NCI-H2196 treated with DMSO at 0.1 percent for 48 hours (cell line): ENCODE measurements at regions not wholly inside any gene's neighbourhood (a gene's known extent, or its start where the extent isn't known, plus 50 kb on each side); places are given as distances from the start of the nearest gene placed in this dataset.
"Not testable (repeated sequence)": the region's sequence is repeated elsewhere in the genome, so short reads cannot be mapped to it uniquely, and the experiment has no call there.

Experiments
- DNase-seq: peaks from one replicate; lab custom pipeline; 2025; ENCODE audit not compliant: unreplicated experiment; lab: John Stamatoyannopoulos, UW

DNA sequence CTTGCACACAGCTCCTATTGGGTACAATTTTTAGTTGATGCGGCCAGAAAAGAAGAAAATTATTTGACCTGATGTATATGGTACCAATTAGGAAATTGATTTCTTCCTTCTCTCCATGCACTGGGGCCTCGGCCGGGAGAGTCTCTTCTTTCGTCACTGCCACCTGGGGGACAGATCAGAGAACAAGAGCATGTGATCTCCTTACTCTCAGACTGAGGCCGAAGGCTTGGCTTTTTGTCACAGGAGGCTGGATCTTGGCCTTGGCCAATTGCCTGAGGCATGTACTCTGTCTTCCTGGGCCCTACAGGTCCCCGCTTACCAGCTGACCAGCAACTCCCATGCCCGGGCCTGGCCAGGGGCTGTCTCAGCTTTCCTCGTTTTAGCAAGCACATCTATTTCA is 330.3 kb downstream of the KLF13 start:
- DNase-seq: not testable (repeated sequence)

DNA sequence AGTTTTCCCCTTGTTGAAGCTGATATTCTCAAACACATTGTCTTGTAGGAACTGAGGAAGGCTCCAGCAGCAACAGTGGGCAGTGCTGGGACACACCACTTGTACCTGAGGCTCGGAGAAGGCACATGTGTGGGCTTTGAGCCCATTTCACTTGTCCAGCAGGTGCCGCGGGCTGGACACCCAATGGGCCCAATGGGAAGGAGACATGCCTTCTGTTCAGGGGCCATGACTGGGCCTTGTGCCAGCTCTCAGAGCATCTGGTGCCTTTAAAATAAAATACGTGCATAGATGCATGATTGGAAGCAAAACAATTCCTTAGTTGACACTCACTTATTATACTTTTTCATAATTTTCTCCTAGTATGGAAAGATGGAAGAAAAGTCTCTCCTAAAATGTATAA is 334.2 kb downstream of the KLF13 start:
- DNase-seq: no peak

- not testable (repeated sequence) for DNase-seq
Measured at GRCh38 chr15:31665732-31666131, 339.1 kb downstream of the KLF13 start.

DNA sequence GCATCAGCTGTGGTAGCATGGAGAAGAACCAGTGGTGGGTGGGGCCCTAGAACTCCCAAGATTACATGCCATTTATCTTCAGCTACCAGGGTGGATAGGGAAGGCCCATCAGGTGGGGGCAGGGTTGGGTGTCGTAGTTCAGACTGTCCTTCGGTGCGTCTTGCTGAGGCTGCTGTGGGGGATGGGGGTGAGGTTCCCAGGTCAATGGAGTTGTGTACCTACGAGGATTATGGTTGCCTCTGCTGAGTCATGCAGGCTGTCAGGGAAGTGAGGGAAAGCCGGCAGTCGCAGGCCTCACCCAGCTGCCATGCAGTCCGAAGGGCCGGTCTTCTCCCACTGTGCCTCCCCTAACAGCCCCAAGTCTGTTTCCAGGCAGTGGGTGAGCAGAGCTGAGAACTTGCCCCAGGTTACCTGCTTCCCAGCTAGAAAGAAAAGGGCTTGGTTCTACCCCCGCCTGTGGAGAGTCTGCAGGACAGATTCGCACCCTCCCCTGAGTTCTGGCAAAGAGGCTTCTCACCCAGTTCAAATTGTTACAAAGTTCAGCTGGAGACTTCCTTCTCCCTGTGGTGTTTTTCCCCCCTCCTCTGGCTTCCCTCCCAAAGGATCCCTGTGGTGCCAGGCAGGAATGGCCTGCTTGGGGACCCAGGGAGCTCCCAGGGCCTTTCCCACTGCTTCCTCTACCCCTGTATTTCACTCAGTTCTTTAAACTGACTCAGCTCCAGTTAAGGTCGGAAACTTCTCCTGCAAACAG is 342.7 kb downstream of the KLF13 start:
- DNase-seq: not testable (repeated sequence)

- DNase-seq: not testable (repeated sequence)
Measured at GRCh38 chr15:31673263-31673662, 346.6 kb downstream of the KLF13 start.

- DNase-seq: not testable (repeated sequence)
Measured at GRCh38 chr15:31681529-31682259, 348.6 kb upstream of the CHRNA7 start.

DNA sequence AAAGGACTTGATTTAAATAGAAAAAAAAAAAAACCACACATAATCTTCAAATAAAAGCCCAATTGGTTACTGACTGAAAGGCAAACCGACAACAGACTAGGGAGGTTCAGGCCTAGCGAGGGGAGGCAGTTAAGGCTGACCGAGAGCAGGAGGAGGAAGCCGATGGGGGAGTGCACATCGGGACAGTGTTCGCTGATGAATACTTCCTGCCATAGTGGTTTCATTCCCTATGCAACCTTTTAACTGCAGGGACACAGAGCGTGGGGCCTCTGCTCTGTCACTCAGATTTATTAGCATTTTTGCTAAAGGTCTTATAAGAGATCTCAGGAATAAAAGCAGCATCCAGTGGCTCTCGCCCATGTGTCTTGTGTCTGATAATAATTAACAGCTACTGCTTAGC is 343.2 kb upstream of the CHRNA7 start:
- DNase-seq: not testable (repeated sequence)

- DNase-seq: not testable (repeated sequence)
Measured at GRCh38 chr15:31696509-31696908, 333.8 kb upstream of the CHRNA7 start.

- not testable (repeated sequence) for DNase-seq
Measured at GRCh38 chr15:31705076-31705678, 325.1 kb upstream of the CHRNA7 start.

DNA sequence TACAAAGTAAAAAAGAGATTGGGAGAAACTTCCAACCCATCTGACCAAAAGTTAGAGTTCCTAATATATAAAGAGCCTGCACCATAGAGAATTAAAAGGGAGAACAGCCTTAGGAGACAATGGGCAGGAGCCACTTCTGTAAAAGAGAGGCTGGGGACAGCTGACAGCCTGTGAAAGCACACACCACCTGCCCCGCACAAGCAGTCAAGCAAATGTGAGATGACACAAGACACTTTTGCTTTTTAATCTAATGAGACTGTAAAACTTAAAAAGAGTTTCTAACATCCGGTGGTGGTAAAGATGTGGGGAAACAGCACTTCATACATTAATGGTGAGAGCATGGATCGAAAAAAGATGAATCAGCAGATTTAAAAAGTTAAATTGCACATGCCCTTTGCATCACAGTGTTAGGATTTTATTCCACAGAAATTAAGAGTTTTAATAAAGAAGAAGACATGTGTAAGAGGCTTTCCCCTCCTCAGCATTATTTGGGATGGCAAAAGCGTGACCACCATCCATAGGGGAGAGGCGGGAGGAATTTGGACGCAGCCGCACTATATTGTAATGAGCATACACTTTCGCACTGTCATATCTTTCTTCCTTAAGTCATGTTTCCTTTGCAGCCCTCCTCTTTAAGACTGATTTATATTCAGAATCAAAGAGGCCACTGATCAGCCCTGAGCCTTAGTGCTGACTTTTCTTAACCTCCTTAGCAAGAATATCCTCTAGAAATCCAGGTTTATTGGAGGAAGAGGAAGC is 322.2 kb upstream of the CHRNA7 start:
- DNase-seq: not testable (repeated sequence)

GRCh38 chr15:31708703-31709327 is 321.5 kb upstream of the CHRNA7 start:
- DNase-seq: not testable (repeated sequence)

- not testable (repeated sequence) for DNase-seq
Measured at GRCh38 chr15:31709479-31709878, 320.8 kb upstream of the CHRNA7 start.

GRCh38 chr15:31710806-31711205 is 319.5 kb upstream of the CHRNA7 start:
- DNase-seq: not testable (repeated sequence)

DNA sequence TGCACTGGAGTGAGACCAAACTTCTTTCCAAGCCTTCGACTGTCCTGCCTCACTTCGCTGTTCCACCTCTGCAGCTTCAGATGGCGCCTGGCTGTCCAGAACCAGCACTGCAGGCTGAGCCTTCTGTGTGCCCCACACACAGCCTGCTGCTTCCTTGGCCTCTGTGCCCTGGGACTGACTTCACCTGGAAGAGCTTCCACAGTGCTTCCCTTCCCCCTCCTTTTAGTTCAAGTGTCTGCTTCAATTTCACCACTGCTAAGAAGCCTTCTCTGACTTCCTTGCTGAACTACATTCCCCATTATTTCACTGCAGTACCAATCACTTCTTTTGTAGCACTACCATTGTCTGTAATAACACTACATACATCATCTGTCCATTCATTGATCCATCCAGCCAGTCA is 315.1 kb upstream of the CHRNA7 start:
- not testable (repeated sequence) for DNase-seq

DNA sequence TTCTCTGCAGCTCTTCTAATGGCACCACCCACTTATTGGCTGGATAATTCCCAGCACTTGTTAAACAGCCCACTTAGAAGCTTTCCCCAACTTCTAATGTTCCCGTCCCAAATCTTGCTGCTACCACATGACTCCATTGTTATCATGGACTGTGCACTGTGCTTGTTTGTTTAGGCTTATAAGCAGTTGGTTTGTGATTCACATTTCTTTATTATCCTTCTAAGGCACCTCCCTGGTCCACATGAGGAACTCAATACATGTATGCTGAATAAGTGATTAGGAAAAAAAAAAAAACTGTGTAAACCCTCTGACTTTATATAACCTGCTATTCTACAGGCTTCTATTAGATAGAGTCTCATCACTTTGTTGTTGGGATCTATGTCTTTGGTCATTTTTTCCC is 311.7 kb upstream of the CHRNA7 start:
- DNase-seq: not testable (repeated sequence)

- DNase-seq: not testable (repeated sequence)
Measured at GRCh38 chr15:31719396-31720022, 310.8 kb upstream of the CHRNA7 start.

- DNase-seq: not testable (repeated sequence)
Measured at GRCh38 chr15:31723019-31723418, 307.3 kb upstream of the CHRNA7 start.

DNA sequence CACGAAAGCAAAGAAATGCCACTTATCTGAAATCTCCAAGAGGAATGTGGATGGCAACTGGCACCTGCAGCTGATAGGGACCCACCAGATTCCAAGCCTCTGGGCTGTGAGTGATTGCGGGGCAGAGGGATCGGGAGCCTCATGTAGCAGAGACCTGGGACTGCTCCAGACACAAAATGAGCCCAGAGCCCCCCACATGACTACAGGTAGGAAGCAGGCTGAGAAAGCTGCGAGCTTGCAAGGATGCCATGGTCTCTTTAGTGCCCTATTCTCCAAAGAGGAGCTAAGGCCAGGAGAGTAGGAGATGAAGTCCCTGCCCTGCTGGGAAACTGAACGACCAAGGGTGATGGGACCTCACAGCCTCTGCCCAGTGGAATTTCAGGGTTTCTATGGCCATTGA is 305.4 kb upstream of the CHRNA7 start:
- not testable (repeated sequence) for DNase-seq

- DNase-seq: not testable (repeated sequence)
Measured at GRCh38 chr15:31725619-31726018, 304.7 kb upstream of the CHRNA7 start.

GRCh38 chr15:31727612-31728011 is 302.7 kb upstream of the CHRNA7 start:
- no peak for DNase-seq
